Ovary (tissue), 3 donors: ENCODE measurements at regions not wholly inside any gene's neighbourhood (a gene's known extent, or its start where the extent isn't known, plus 50 kb on each side); places are given as distances from the start of the nearest gene placed in this dataset.
A peak's percentile ranks its signal among the peaks of the same experiment; 100 is the strongest.

Experiments used
- CTCF ChIP-seq, 3 donors: fragments of 450-650 bp in 2 of 3; fragments of 200-600 bp in 1 of 3; IDR thresholded peaks; one replicate each; pipeline versions ENCODE4 v1.5.1 to v1.8.0; 2016 to 2022; ENCODE audit warnings: antibody characterized with exemption in 3 of 3, mild to moderate bottlenecking in 1 of 3
- POLR2A ChIP-seq: fragments of 450-650 bp; IDR thresholded peaks from one replicate; pipeline ENCODE4 v1.6.1; 2017; ENCODE audit warnings: antibody characterized with exemption, mild to moderate bottlenecking, moderate library complexity
- donor health status: DM: no; HTN: no; CAD: no.

GRCh38 chr10:61284222-61284890, 168.8 kb downstream of the TMEM26 start:
- TF ChIP-seq CTCF (IDR thresholded peaks at IDR 0.05) = peak; percentile 49 to 75 (median 67)
- TF ChIP-seq POLR2A = no peak
